ENCODE measurements at regions not wholly inside any gene's neighbourhood (a gene's known extent, or its start where the extent isn't known, plus 50 kb on each side); places are given as distances from the start of the nearest gene placed in this dataset.

DNA sequence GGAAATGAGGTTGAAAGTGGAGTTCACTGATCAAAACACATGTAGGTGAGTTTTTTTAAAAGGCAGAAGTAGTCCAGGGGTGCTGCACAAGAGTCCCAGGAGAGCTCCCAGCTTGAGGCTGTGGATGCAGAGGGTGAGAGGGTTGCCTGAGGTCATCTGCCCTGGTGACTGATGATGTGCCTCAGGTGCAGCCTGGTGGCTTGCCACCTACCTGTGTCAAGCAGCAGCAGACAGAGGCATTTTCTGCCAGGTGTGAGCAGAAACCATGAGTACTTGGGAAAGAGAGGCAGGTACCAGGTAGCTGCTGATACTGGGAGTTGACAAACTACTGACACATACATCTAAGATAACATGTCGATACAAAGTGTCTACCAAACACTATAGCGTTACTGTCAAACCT lies 92.5 kb downstream of the SCP2D1 start:
- TF ChIP-seq, protein P1, sequence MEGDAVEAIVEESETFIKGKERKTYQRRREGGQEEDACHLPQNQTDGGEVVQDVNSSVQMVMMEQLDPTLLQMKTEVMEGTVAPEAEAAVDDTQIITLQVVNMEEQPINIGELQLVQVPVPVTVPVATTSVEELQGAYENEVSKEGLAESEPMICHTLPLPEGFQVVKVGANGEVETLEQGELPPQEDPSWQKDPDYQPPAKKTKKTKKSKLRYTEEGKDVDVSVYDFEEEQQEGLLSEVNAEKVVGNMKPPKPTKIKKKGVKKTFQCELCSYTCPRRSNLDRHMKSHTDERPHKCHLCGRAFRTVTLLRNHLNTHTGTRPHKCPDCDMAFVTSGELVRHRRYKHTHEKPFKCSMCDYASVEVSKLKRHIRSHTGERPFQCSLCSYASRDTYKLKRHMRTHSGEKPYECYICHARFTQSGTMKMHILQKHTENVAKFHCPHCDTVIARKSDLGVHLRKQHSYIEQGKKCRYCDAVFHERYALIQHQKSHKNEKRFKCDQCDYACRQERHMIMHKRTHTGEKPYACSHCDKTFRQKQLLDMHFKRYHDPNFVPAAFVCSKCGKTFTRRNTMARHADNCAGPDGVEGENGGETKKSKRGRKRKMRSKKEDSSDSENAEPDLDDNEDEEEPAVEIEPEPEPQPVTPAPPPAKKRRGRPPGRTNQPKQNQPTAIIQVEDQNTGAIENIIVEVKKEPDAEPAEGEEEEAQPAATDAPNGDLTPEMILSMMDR (IDR thresholded peaks at IDR 0.05; ENCODE audit: low read depth, low read length): no peak
- TF ChIP-seq MYC (IDR thresholded peaks at IDR 0.05; ENCODE audit: low read depth, low read length): no peak
- TF ChIP-seq, protein P2, sequence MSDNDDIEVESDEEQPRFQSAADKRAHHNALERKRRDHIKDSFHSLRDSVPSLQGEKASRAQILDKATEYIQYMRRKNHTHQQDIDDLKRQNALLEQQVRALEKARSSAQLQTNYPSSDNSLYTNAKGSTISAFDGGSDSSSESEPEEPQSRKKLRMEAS (IDR thresholded peaks at IDR 0.05; ENCODE audit: low read depth, low read length): no peak
- TF ChIP-seq POLR2A (IDR thresholded peaks at IDR 0.05; ENCODE audit: extremely low read depth, insufficient read length): no peak
- no peak for DNase-seq (ENCODE audit: low read depth)
- H3K4me3 ChIP-seq (ENCODE audit: low read depth, low read length): no peak overlapping the region

DNA sequence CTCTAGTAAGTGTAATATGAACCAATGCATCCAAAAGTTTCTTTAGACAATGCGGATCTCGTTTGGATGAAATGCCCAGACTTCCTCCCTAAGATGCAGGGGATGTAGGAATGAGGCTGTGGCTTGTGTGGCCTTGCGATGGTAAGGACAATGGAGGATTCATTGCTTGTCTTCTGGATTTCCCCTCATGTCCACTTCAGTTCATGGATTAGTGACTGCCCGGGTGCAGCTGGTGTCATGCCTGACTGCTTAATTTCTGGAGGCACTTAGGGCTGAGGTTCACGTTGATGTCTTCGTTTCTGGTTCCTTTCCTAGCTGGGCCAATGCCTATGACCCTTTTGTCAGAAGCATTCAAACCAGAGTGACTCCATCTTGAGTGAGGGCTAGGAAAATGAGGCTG lies 93.8 kb downstream of the SCP2D1 start:
- no peak for TF ChIP-seq MYC (IDR thresholded peaks at IDR 0.05; ENCODE audit: low read depth, low read length)
- TF ChIP-seq POLR2A (IDR thresholded peaks at IDR 0.05; ENCODE audit: extremely low read depth, insufficient read length): no peak
- TF ChIP-seq, protein P2 (IDR thresholded peaks at IDR 0.05; ENCODE audit: low read depth, low read length): no peak
- TF ChIP-seq, protein P1 (IDR thresholded peaks at IDR 0.05; ENCODE audit: low read depth, low read length): no peak
- no peak for DNase-seq (ENCODE audit: low read depth)
- H3K4me3 ChIP-seq (ENCODE audit: low read depth, low read length): no peak overlapping the region

DNA sequence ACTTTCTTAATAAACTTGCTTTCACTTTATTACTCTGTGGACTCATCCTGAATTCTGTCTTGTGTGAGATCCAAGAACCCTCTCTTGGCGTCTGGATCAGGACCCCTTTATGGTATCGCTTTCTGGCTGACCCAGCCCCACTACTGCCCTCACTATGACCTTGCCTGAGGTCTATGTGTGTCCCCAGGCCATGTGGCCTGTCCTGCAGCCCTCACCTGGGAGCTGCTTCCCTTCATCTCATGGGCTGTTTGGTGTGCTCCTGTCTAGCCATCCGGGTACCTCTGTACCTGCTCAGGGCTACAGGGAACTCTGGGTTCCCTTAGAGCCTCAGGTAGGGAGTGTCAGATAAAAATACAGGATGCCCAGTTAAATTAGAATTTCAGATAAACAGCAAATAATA lies 94.5 kb downstream of the SCP2D1 start:
- DNase-seq (ENCODE audit: low read depth): no peak
- H3K4me3 ChIP-seq (ENCODE audit: low read depth, low read length): no peak overlapping the region
- TF ChIP-seq, protein P1 (IDR thresholded peaks at IDR 0.05; ENCODE audit: low read depth, low read length): no peak
- TF ChIP-seq POLR2A (IDR thresholded peaks at IDR 0.05; ENCODE audit: extremely low read depth, insufficient read length) (no peak), MYC (IDR thresholded peaks at IDR 0.05; ENCODE audit: low read depth, low read length) (no peak)
- TF ChIP-seq, protein P2 (IDR thresholded peaks at IDR 0.05; ENCODE audit: low read depth, low read length): no peak

DNA sequence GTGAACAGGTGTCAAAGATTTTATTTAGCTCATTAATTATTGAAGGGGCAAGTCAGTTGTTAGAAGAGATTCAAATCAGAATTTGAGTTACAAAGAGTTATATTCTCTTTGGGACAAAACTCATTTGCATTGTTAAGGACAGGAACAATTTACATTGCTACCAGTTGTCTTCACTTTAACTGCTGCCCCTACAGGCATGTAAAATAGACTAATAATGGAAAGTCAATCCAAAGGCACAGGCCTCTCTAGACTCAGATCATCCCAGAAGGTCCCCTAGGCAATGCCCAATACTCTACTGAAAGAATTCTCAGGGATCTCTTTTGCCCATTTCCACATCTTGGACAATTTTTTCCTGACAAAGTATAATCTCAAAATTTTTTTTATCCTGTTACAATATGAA lies 95.7 kb downstream of the SCP2D1 start:
- H3K4me3 ChIP-seq (ENCODE audit: low read depth, low read length): no peak overlapping the region
- TF ChIP-seq, protein P2 (IDR thresholded peaks at IDR 0.05; ENCODE audit: low read depth, low read length): no peak
- TF ChIP-seq POLR2A (IDR thresholded peaks at IDR 0.05; ENCODE audit: extremely low read depth, insufficient read length) (no peak), MYC (IDR thresholded peaks at IDR 0.05; ENCODE audit: low read depth, low read length) (no peak)
- TF ChIP-seq, protein P1 (IDR thresholded peaks at IDR 0.05; ENCODE audit: low read depth, low read length): no peak
- no peak for DNase-seq (ENCODE audit: low read depth)

DNA sequence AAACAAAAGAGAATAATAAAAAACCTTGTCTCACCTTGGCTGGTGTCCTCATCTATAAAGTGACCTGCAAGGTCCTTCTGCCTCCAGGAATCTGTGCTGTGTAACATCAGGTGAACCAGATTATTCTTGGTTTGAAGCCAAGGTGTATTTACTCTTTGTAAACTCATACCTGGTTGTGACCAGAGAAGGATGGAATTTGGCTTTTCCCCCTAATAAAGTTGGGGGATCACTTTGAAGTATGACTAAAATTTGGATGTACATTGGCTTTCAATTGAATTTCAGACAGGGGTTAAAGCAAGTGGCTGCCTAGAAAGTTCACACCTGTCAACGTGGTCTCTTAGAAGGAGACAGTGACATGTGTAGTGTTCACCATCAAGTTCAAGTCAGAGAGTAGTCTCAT lies 100.1 kb downstream of the SCP2D1 start:
- no peak overlapping the region for H3K4me3 ChIP-seq (ENCODE audit: low read depth, low read length)
- DNase-seq (ENCODE audit: low read depth): no peak
- TF ChIP-seq, protein P2 (IDR thresholded peaks at IDR 0.05; ENCODE audit: low read depth, low read length): no peak
- TF ChIP-seq, protein P1 (IDR thresholded peaks at IDR 0.05; ENCODE audit: low read depth, low read length): no peak
- no peak for TF ChIP-seq POLR2A (IDR thresholded peaks at IDR 0.05; ENCODE audit: extremely low read depth, insufficient read length)
- no peak for TF ChIP-seq MYC (IDR thresholded peaks at IDR 0.05; ENCODE audit: low read depth, low read length)

DNA sequence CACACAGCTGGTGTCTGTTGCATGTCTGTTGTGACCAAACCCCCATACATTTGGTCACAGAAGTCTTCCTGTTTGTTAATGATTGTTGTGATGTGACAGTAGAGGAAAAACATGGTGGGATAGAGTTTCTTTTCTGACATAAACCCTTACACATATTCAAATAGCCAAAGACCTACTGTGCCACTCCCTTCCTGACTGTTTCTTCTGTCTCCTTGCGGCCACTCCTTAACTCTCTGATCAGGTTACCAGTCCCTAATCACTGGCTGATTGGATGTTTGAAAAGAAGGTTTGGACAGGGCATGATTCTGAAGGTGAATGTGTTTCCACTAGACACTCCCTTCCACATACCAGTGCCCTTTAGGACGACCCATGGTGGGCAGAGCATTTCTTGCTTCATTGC lies 101.2 kb downstream of the SCP2D1 start:
- no peak overlapping the region for H3K4me3 ChIP-seq (ENCODE audit: low read depth, low read length)
- TF ChIP-seq, protein P1 (IDR thresholded peaks at IDR 0.05; ENCODE audit: low read depth, low read length): no peak
- TF ChIP-seq, protein P2 (IDR thresholded peaks at IDR 0.05; ENCODE audit: low read depth, low read length): no peak
- no peak for TF ChIP-seq MYC (IDR thresholded peaks at IDR 0.05; ENCODE audit: low read depth, low read length)
- TF ChIP-seq POLR2A (IDR thresholded peaks at IDR 0.05; ENCODE audit: extremely low read depth, insufficient read length): no peak
- DNase-seq (ENCODE audit: low read depth): no peak

All from NB4 (cell line).